ENCODE measurements at regions not wholly inside any gene's neighbourhood (a gene's known extent, or its start where the extent isn't known, plus 50 kb on each side); places are given as distances from the start of the nearest gene placed in this dataset.

DNA sequence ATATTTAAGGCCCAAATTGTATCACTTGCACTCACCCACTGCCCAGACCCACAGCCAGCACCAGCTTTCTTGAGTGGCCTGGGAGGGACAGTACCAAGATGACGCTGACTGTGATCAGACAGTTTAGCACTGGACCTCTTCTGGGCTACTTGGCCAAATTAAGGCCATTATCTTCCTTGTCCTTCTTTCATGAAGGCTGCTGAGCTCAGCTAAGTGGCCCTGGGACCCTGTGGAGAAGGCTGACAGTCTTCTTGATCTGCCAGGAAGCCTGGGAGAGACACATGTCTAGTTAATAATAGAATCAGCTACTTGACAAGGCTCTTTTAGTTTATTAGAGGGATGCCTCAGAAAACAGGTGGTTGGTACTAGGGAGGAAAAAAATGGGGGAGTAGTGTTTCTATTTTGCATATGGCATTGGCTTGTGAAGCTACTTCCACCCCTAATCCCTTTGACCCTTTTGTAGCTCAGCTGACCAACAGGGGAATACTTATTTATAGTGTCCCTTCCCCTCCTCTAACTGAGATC lies 127.9 kb upstream of the NTM start:
- TF ChIP-seq, protein P1, sequence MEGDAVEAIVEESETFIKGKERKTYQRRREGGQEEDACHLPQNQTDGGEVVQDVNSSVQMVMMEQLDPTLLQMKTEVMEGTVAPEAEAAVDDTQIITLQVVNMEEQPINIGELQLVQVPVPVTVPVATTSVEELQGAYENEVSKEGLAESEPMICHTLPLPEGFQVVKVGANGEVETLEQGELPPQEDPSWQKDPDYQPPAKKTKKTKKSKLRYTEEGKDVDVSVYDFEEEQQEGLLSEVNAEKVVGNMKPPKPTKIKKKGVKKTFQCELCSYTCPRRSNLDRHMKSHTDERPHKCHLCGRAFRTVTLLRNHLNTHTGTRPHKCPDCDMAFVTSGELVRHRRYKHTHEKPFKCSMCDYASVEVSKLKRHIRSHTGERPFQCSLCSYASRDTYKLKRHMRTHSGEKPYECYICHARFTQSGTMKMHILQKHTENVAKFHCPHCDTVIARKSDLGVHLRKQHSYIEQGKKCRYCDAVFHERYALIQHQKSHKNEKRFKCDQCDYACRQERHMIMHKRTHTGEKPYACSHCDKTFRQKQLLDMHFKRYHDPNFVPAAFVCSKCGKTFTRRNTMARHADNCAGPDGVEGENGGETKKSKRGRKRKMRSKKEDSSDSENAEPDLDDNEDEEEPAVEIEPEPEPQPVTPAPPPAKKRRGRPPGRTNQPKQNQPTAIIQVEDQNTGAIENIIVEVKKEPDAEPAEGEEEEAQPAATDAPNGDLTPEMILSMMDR (conservative IDR thresholded peaks at IDR 0.05 in 1 of 2, IDR thresholded peaks at IDR 0.05 in 1 of 2; ENCODE audit: low read depth in 1 of 2, low read length in 2 of 2), result no peak
- TF ChIP-seq EZH2 (IDR thresholded peaks at IDR 0.05; ENCODE audit: low read length, missing control alignments), result no peak
